ENCODE measurements at regions not wholly inside any gene's neighbourhood (a gene's known extent, or its start where the extent isn't known, plus 50 kb on each side); places are given as distances from the start of the nearest gene placed in this dataset.

DNA sequence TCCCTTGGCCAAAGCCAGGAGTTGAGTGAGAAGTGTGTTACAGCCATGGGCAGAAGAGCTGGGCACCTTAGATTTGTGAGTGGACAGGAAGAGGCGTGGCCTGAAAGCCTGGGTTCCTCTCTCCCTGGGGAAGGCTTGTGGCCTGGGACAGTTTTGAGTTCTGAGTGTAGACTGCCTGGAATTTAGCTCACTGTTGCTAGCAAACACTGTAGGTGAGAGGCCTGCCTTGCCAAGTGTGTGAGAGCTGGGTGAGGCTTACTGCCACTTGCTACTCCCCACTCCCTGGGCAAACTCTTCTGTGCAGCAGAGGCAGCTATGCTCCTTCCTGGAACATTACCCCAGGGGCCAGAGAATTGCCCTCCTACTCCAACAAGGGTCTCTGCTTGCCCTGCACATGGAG lies 150.0 kb upstream of the GALNT5 start:
- TF ChIP-seq EZH2 (IDR thresholded peaks at IDR 0.05; ENCODE audit: insufficient read depth, poor library complexity, severe bottlenecking) (no peak), EZH2phosphoT487 (IDR thresholded peaks at IDR 0.05; ENCODE audit: insufficient read depth, low read depth) (no peak)
